ENCODE measurements at regions not wholly inside any gene's neighbourhood (a gene's known extent, or its start where the extent isn't known, plus 50 kb on each side); places are given as distances from the start of the nearest gene placed in this dataset.
"Not testable (repeated sequence)": the region's sequence is repeated elsewhere in the genome, so short reads cannot be mapped to it uniquely, and the experiment has no call there.

- H3K4me3 ChIP-seq; DNase-seq; ATAC-seq; H3K27ac ChIP-seq; H3K27me3 ChIP-seq; H3K4me1 ChIP-seq; intact Hi-C loops (cut with DNase I); H3K36me3 ChIP-seq; FAIRE-seq; H3K9me3 ChIP-seq: not testable (repeated sequence)
- WGBS, 2 donors, result 81 to 91% methylated on average over 16 of the region's 16 CpGs
Observed at GRCh38 chr6:86872810-86873209, 64.5 kb upstream of the HTR1E start.

GRCh38 chr6:86871681-86872080, 65.6 kb upstream of the HTR1E start:
- Histone ChIP-seq H3K27ac (no peak overlapping the region), H3K4me3 (no peak overlapping the region), H3K9me3 (peaks cover 0 to 3% (median 0%) of the 10 kb centered on the region in 4 donors), H3K36me3 (no peaks in the 10 kb centered on the region), H3K27me3 (no peaks in the 10 kb centered on the region), H3K4me1 (no peaks in the 10 kb centered on the region)
- DNase-seq (no peak), ATAC-seq (no peak), FAIRE-seq (no peak)
- intact Hi-C loops (cut with DNase I), result no loop called here
- no peak for TF ChIP-seq CTCF (IDR thresholded peaks at IDR 0.05)
- 14 to 17% methylated on average over 1 of the region's 1 CpG for WGBS, 2 donors

DNA sequence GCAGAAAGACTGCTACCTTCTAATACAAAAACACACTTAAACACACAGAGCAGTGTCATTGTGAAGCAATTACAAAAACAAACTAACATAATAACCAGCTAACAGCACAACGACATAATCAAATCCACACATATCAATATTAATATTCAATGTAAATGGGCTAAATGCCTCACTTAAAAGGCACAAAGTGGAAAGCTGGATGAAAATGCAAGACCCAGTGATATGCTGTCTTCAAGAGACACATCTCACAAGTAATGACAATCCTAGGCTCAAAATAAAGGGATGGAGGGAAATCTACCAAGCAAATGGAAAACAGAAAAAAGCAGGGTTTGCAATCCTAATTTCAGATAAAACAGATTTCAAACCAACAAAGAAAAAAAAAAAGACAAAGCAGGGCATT, 67.8 kb upstream of the HTR1E start:
- no peak for ATAC-seq
- Histone ChIP-seq H3K36me3 (no peaks in the 10 kb centered on the region), H3K4me3 (no peak overlapping the region), H3K4me1 (no peaks in the 10 kb centered on the region), H3K27me3 (no peaks in the 10 kb centered on the region), H3K9me3 (peaks cover 0 to 3% (median 0%) of the 10 kb centered on the region in 4 donors), H3K27ac (no peak overlapping the region)
- no peak for DNase-seq
- TF ChIP-seq CTCF (IDR thresholded peaks at IDR 0.05), result no peak
- 51 to 71% methylated on average over 1 of the region's 1 CpG for WGBS, 2 donors
- intact Hi-C loops (cut with DNase I), result no loop called here
- no peak for FAIRE-seq

GRCh38 chr6:86859513-86859912, 77.8 kb upstream of the HTR1E start:
- intact Hi-C loops (cut with DNase I), result no loop called here
- no peak for TF ChIP-seq CTCF (IDR thresholded peaks at IDR 0.05)

DNA sequence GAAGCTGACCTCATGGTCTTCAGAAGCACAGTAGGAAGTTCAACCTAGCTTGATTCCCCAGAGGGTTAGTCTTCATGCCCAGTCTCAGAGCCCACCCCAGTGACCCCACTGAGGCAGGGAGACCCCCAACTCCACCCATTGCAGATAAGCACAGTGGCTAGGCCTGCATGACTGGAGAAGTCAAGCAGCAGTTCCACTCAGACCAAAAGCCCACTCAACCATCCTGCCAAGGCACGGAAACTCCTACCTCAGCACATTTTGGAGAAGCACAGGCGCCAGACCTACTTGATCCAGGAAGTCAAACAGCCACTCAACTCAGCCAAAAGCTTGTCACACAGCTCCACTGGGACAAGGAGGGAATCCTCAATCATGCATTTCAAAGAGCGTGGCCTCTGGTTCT, 78.4 kb upstream of the HTR1E start:
- H3K27ac ChIP-seq, result no peak overlapping the region
- H3K36me3 ChIP-seq, result no peaks in the 10 kb centered on the region
- intact Hi-C loops (cut with DNase I), result no loop called here
- no peaks in the 10 kb centered on the region for H3K4me1 ChIP-seq
- H3K9me3 ChIP-seq, result no peaks in the 10 kb centered on the region
- ATAC-seq, result no peak
- no peak for TF ChIP-seq CTCF (IDR thresholded peaks at IDR 0.05)
- DNase-seq, result no peak
- H3K4me3 ChIP-seq, result no peak overlapping the region
- 85 to 86% methylated on average over 3 of the region's 3 CpGs for WGBS, 2 donors
- FAIRE-seq, result no peak
- no peaks in the 10 kb centered on the region for H3K27me3 ChIP-seq

More at GRCh38 chr6:86859513-86859912, 77.8 kb upstream of the HTR1E start:
- Histone ChIP-seq H3K27me3 (no peaks in the 10 kb centered on the region), H3K36me3 (no peaks in the 10 kb centered on the region), H3K4me3 (no peak overlapping the region), H3K4me1 (no peaks in the 10 kb centered on the region), H3K27ac (no peak overlapping the region), H3K9me3 (no peaks in the 10 kb centered on the region)
- FAIRE-seq, result no peak
- DNase-seq, result no peak
- no peak for ATAC-seq

DNA sequence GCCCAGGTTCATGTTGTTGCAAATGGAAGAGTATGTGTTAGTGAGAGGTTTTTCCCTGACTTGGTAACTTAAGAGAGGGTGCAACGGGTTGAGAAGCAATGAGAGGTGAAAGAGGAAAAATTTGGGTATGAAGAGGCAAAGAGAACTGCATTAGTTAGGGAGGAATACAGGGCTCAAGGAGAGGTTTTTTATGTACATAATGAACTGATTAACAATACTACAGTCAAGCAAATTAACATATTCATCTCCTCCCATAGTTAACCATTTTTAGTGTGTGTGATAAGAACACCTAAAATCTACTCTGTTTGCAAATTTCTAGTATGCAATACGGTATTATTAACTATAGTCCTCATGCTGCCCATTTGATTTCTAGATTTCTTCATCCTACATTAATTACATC, 79.5 kb upstream of the HTR1E start:
- Histone ChIP-seq H3K4me3 (no peak overlapping the region), H3K27me3 (no peaks in the 10 kb centered on the region), H3K4me1 (no peaks in the 10 kb centered on the region), H3K27ac (no peak overlapping the region), H3K36me3 (no peaks in the 10 kb centered on the region), H3K9me3 (no peaks in the 10 kb centered on the region)
- intact Hi-C loops (cut with DNase I), result no loop called here
- DNase-seq (no peak), FAIRE-seq (no peak), ATAC-seq (no peak)
- WGBS, 2 donors, result 62 to 77% methylated on average over 2 of the region's 2 CpGs
- TF ChIP-seq CTCF (IDR thresholded peaks at IDR 0.05), result no peak
